GM12878 (cell line): ENCODE measurements at regions not wholly inside any gene's neighbourhood (a gene's known extent, or its start where the extent isn't known, plus 50 kb on each side); places are given as distances from the start of the nearest gene placed in this dataset.

Experiments used
- ATAC-seq: fragments of 200-7000 bp; cut with Tn5 transposase; 3 replicates; pipeline ENCODE4 v1.9.1; 2020; ENCODE audit warnings: mild to moderate bottlenecking, moderate library complexity
- BruUV-seq: library from RNA; stranded (reverse); fragments of 400-500 nt; replicated peaks from 2 replicates; lab custom pipeline; 2021; lab: Mats Ljungman, UMichigan
- CTCF ChIA-PET: fragments of 300-600 bp; sonication (Branson Sonifier 250); formaldehyde crosslinking; extraction: SDS; loops from one replicate; lab custom pipeline; 2021; ENCODE audit warnings: inconsistent platforms; lab: Yijun Ruan, JAX
- POLR2A ChIA-PET: fragments of 350-600 bp; formaldehyde crosslinking; extraction: SDS; loops from one replicate; lab custom pipeline; 2021; ENCODE audit warnings: inconsistent platforms; lab: Charles Lee
- RAD21 ChIA-PET: fragments of 300-600 bp; sonication (Branson Sonifier 250); formaldehyde crosslinking; loops from one replicate; lab custom pipeline; 2023; ENCODE audit warnings: antibody characterized with exemption; ENCODE audit not compliant: unreplicated experiment; lab: Charles Lee
- SMC1A ChIA-PET: fragments of 300-600 bp; sonication (Branson Sonifier 250); formaldehyde crosslinking; loops from one replicate; lab custom pipeline; 2023; ENCODE audit not compliant: unreplicated experiment, uncharacterized antibody; lab: Charles Lee
- DNase-seq: peaks from one replicate; pipeline ENCODE4 v3.0.0-alpha.2; 2011; ENCODE audit warnings: low read depth, low spot score
- FAIRE-seq: peaks from 3 replicates; lab custom pipeline; 2011; peaks lifted over from hg19 to GRCh38; lab: Jason Lieb, UNC
- H2AFZ ChIP-seq: 2 replicates; pipeline ENCODE4 v1.6.0; 2011; ENCODE audit warnings: low read depth, low read length, control low read depth; ENCODE audit not compliant: control insufficient read depth
- H3K27ac ChIP-seq: 2 replicates; pipeline ENCODE4 v1.5.1; 2011; ENCODE audit warnings: control low read depth; ENCODE audit not compliant: control insufficient read depth, insufficient read depth
- H3K27me3 ChIP-seq, 2 experiments: replicated peaks in 1 of 2; 2 replicates each; pipeline versions ENCODE4 v1.6.0 to v1.6.1; 2011; ENCODE audit warnings: low read length in 1 of 2; ENCODE audit not compliant: control insufficient read depth in 2 of 2, insufficient read depth in 2 of 2
- H3K36me3 ChIP-seq, 2 experiments: 2 replicates each; pipeline ENCODE4 v1.5.1; 2011; ENCODE audit warnings: low read length in 1 of 2; ENCODE audit not compliant: control insufficient read depth in 2 of 2, insufficient read depth in 2 of 2
- H3K4me1 ChIP-seq: 2 replicates; pipeline ENCODE4 v1.6.1; 2011; ENCODE audit warnings: mild to moderate bottlenecking, low read length, moderate library complexity, mixed read lengths; ENCODE audit not compliant: control insufficient read depth, insufficient read depth
- H3K4me2 ChIP-seq: 2 replicates; pipeline ENCODE4 v1.6.0; 2011; ENCODE audit warnings: control low read depth; ENCODE audit not compliant: control insufficient read depth, insufficient read depth
- H3K4me3 ChIP-seq: fragments of 200-600 bp; sonication (generic); 2 replicates; pipeline ENCODE4 v1.5.1; 2016
- H3K79me2 ChIP-seq: 2 replicates; pipeline ENCODE4 v1.6.0; 2011; ENCODE audit warnings: low read length; ENCODE audit not compliant: control insufficient read depth, insufficient read depth
- H3K9ac ChIP-seq: 2 replicates; pipeline ENCODE4 v1.8.0; 2011; ENCODE audit warnings: low read length, control low read depth, mixed read lengths; ENCODE audit not compliant: control insufficient read depth, insufficient read depth
- H3K9me3 ChIP-seq: replicated peaks from 3 replicates; pipeline ENCODE4 v1.5.1; 2011; ENCODE audit warnings: mild to moderate bottlenecking, low read length; ENCODE audit not compliant: control insufficient read depth, insufficient read depth
- H4K20me1 ChIP-seq: 2 replicates; pipeline ENCODE4 v1.6.0; 2011; ENCODE audit not compliant: control insufficient read depth, insufficient read depth
- GATAD2B ChIP-seq: fragments of 450-650 bp; conservative IDR thresholded peaks from 2 replicates; pipeline ENCODE4 v1.6.1; 2017; ENCODE audit warnings: low read depth, mild to moderate bottlenecking, moderate library complexity
- NBN ChIP-seq: fragments of 450-650 bp; IDR thresholded peaks from 2 replicates; pipeline ENCODE4 v1.6.1; 2016
- POLR2AphosphoS2 ChIP-seq: IDR thresholded peaks from 2 replicates; pipeline ENCODE4 v1.6.1; 2011; ENCODE audit warnings: low read depth, mild to moderate bottlenecking, low read length, improper control_type of control experiment, moderate library complexity
- RELA ChIP-seq: fragments of 450-650 bp; IDR thresholded peaks from 2 replicates; pipeline ENCODE4 v1.8.0; 2014; ENCODE audit warnings: borderline replicate concordance; ENCODE audit not compliant: partially characterized antibody
- SPI1 ChIP-seq: IDR thresholded peaks from 2 replicates; pipeline ENCODE4 v1.6.1; 2011; ENCODE audit warnings: low read depth, mild to moderate bottlenecking, low read length, moderate library complexity, borderline replicate concordance; ENCODE audit not compliant: insufficient read depth
- TCF12 ChIP-seq: IDR thresholded peaks from 2 replicates; pipeline ENCODE4 v1.6.1; 2011; ENCODE audit warnings: low read depth, mild to moderate bottlenecking, low read length
- ZBTB11 ChIP-seq: fragments of 450-650 bp; formaldehyde crosslinking; IDR thresholded peaks from 2 replicates; pipeline ENCODE4 v1.5.0; 2022; ENCODE audit warnings: mild to moderate bottlenecking, missing genetic modification characterization
- ZBTB4 ChIP-seq: fragments of 450-650 bp; formaldehyde crosslinking; IDR thresholded peaks from 2 replicates; pipeline ENCODE4 v1.4.0; 2022; ENCODE audit warnings: mild to moderate bottlenecking, moderate library complexity
- WGBS: methylation state at CpG from one replicate; pipeline ENCODE4 v1.1.6; 2016; ENCODE audit warnings: low lambda C conversion rate; ENCODE audit not compliant: insufficient replicate concordance, insufficient coverage; ENCODE audit errors: missing lambda C conversion rate; 5-methylcytosine and 5-hydroxymethylcytosine counted together
- in situ Hi-C: fragments of 300-500 bp; cut with MboI; formaldehyde crosslinking; loops from 9 replicates; pipeline ENCODE4 v1.14.3; 2018; ENCODE audit warnings: mixed read lengths
- intact Hi-C: fragments of 100-400 bp; cut with micrococcal nuclease; formaldehyde crosslinking; loops from one replicate; pipeline ENCODE4 v1.14.2; 2022; ENCODE audit not compliant: unreplicated experiment

- TF ChIP-seq ZBTB4 (no peak), RELA (no peak), SPI1 (no peak), TCF12 (no peak), ZBTB11 (CRISPR knock-in tag) (no peak)
Measured at GRCh38 chr9:108691614-108692013, 164.2 kb downstream of the ACTL7B start (continued).

GRCh38 chr9:108688676-108689075 lies 167.1 kb downstream of the ACTL7B start:
- Histone ChIP-seq H3K9me3 (peaks cover 2% of the 10 kb centered on the region; the same call in 1 of the 3 replicates), H3K27ac (no peak overlapping the region), H3K79me2 (no peaks in the 10 kb centered on the region), H2AFZ (no peak overlapping the region), H3K27me3 (no peaks in the 10 kb centered on the region), H3K4me3 (no peak overlapping the region), H3K4me2 (no peak overlapping the region), H4K20me1 (no peaks in the 10 kb centered on the region), H3K4me1 (no peaks in the 10 kb centered on the region), H3K9ac (no peak overlapping the region), H3K36me3 (no peaks in the 10 kb centered on the region)
- FAIRE-seq (no peak), DNase-seq (no peak), ATAC-seq (no peak)
- TF ChIP-seq POLR2AphosphoS2 (no peak), NBN (no peak), GATAD2B (no peak)
- SMC1A ChIA-PET = no interaction called here
- in situ Hi-C loops = no loop called here
- RAD21 ChIA-PET = no interaction called here
- CTCF ChIA-PET = no interaction called here
- intact Hi-C loops = no loop called here
- no TSS peak for BruUV-seq
- POLR2A ChIA-PET = no interaction called here
- WGBS = 0% methylated on average over 2 of the region's 2 CpGs
